NB4 (cell line): ENCODE measurements at regions not wholly inside any gene's neighbourhood (a gene's known extent, or its start where the extent isn't known, plus 50 kb on each side); places are given as distances from the start of the nearest gene placed in this dataset.

Source experiments
- MYC ChIP-seq: IDR thresholded peaks from 2 replicates; pipeline ENCODE4 v1.6.1; 2011; ENCODE audit warnings: low read depth, low read length
- POLR2A ChIP-seq: IDR thresholded peaks from 2 replicates; pipeline ENCODE4 v1.6.1; 2011; ENCODE audit warnings: mild to moderate bottlenecking; ENCODE audit not compliant: insufficient read length; ENCODE audit errors: extremely low read depth
- TF ChIP-seq, protein P1 (sequence below): IDR thresholded peaks from one replicate; pipeline ENCODE4 v1.5.1; 2012; ENCODE audit warnings: low read depth, low read length
- TF ChIP-seq, protein P2 (sequence below): IDR thresholded peaks from 2 replicates; pipeline ENCODE4 v1.6.1; 2011; ENCODE audit warnings: low read depth, low read length

DNA sequence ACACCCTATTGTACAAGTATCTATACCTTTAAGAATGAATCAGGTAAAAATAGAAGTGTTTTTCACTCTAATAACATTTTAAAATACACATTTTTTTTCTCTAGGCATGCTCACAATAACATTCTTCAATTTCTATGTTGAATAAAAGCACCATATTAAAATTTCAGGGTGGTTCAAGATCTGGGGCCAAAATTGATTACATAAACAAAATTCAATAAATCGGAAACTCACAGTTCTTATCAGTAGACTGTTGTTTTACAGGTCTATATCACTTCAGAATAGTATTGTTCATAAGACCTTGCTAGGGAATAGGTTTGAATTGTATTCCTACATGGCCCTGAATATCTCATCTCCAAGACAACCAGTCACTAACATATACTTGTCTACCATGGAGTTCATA is 634.0 kb downstream of the SPOCK3 start:
- TF ChIP-seq, protein P1, sequence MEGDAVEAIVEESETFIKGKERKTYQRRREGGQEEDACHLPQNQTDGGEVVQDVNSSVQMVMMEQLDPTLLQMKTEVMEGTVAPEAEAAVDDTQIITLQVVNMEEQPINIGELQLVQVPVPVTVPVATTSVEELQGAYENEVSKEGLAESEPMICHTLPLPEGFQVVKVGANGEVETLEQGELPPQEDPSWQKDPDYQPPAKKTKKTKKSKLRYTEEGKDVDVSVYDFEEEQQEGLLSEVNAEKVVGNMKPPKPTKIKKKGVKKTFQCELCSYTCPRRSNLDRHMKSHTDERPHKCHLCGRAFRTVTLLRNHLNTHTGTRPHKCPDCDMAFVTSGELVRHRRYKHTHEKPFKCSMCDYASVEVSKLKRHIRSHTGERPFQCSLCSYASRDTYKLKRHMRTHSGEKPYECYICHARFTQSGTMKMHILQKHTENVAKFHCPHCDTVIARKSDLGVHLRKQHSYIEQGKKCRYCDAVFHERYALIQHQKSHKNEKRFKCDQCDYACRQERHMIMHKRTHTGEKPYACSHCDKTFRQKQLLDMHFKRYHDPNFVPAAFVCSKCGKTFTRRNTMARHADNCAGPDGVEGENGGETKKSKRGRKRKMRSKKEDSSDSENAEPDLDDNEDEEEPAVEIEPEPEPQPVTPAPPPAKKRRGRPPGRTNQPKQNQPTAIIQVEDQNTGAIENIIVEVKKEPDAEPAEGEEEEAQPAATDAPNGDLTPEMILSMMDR, result no peak
- TF ChIP-seq, protein P2, sequence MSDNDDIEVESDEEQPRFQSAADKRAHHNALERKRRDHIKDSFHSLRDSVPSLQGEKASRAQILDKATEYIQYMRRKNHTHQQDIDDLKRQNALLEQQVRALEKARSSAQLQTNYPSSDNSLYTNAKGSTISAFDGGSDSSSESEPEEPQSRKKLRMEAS, result no peak
- TF ChIP-seq POLR2A (no peak), MYC (no peak)
